Stomach (tissue), 4 donors: ENCODE measurements at regions not wholly inside any gene's neighbourhood (a gene's known extent, or its start where the extent isn't known, plus 50 kb on each side); places are given as distances from the start of the nearest gene placed in this dataset.

Experiments used
- POLR2A ChIP-seq, 4 donors: fragments of 450-650 bp; IDR thresholded peaks; one replicate each; pipeline ENCODE4 v1.6.1; 2016; ENCODE audit warnings: antibody characterized with exemption in 4 of 4, control low read depth in 2 of 4, mild to moderate bottlenecking in 1 of 4, moderate library complexity in 1 of 4
- TF ChIP-seq, protein P1 (sequence below), 7 experiments: fragments of 450-650 bp in 4 of 7; fragments of 200-600 bp in 3 of 7; sonication (generic) in 3 of 7; IDR thresholded peaks; one replicate each; pipeline ENCODE4 v1.5.1; 2016 to 2019; ENCODE audit warnings: antibody characterized with exemption in 7 of 7, control low read depth in 2 of 7, mild to moderate bottlenecking in 1 of 7

DNA sequence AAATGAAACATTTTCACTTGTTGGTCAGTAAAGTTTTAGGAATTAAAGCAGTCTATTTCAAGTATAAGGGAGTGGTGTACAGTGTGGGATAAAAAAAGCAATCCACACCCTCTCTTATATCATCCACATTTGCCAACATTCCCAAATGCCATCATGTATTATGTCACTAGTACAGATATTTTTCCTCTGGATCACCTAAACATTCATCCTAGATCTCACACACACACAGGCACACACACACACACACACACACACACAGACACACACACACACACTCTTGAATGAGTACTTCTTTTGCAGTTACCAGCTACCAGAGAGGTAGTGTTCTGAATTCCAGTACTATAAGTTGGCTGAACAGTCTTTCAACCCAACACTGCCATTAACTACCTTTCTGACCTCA, 1369.1 kb upstream of the ADGRL4 start:
- TF ChIP-seq, protein P1, sequence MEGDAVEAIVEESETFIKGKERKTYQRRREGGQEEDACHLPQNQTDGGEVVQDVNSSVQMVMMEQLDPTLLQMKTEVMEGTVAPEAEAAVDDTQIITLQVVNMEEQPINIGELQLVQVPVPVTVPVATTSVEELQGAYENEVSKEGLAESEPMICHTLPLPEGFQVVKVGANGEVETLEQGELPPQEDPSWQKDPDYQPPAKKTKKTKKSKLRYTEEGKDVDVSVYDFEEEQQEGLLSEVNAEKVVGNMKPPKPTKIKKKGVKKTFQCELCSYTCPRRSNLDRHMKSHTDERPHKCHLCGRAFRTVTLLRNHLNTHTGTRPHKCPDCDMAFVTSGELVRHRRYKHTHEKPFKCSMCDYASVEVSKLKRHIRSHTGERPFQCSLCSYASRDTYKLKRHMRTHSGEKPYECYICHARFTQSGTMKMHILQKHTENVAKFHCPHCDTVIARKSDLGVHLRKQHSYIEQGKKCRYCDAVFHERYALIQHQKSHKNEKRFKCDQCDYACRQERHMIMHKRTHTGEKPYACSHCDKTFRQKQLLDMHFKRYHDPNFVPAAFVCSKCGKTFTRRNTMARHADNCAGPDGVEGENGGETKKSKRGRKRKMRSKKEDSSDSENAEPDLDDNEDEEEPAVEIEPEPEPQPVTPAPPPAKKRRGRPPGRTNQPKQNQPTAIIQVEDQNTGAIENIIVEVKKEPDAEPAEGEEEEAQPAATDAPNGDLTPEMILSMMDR (IDR thresholded peaks at IDR 0.05) = no peak
- no peak for TF ChIP-seq POLR2A (IDR thresholded peaks at IDR 0.05)
